ENCODE measurements at regions not wholly inside any gene's neighbourhood (a gene's known extent, or its start where the extent isn't known, plus 50 kb on each side); places are given as distances from the start of the nearest gene placed in this dataset.

DNA sequence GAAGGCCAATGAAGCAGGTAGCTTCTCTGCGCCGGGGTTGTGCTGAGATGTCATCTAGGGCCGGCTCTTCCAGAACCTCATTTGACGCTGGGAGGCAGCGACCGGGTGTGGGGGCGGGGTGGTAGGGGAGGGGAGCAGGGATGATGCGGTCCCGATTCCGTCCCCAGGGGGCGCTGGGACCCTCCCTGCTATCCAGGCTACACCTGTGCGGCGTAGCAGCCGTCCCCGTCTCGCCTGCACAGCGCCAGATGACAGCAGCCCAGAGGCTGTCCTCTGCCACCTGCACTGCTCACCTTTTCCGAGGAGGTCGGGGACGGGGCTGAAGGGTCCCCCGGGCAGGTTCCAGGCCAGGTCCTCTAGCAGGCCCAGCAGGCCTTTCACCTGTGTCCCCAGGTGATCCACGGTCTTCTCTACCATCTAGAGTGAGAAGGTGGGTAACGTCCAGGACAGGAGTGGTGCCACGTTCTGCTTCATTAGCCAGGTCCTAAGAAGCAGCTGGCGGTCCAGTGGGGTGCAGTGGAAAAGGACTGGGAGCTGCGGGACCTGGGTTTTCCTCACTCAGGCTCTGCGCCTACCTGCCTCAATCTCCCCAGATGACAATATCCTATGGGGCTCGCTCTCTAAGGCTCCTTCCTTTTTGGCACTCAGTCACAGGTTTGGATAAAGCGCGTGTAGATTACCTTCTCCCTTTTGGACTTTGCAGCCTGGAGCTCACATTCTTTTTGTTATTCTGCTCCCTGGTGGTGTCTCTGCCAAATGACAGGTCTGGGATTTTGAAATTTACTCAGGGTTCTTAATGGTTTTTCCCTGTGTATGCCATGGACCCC is 56.0 kb upstream of the RAB6C start (continued):
- TF ChIP-seq, protein P1, sequence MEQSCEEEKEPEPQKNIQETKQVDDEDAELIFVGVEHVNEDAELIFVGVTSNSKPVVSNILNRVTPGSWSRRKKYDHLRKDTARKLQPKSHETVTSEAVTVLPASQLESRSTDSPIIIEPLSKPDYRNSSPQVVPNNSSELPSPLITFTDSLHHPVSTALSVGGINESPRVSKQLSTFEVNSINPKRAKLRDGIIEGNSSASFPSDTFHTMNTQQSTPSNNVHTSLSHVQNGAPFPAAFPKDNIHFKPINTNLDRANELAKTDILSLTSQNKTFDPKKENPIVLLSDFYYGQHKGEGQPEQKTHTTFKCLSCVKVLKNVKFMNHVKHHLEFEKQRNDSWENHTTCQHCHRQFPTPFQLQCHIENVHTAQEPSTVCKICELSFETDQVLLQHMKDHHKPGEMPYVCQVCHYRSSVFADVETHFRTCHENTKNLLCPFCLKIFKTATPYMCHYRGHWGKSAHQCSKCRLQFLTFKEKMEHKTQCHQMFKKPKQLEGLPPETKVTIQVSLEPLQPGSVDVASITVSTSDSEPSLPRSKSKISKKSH (CRISPR knock-in tag; IDR thresholded peaks at IDR 0.05; ENCODE audit: borderline replicate concordance), result 0 out of 2 replicates have a peak, but pooled peaks have one; percentile 35
- TF ChIP-seq SMC3 (IDR thresholded peaks at IDR 0.05; ENCODE audit: low read length) (peak; percentile 69), ATF1 (CRISPR knock-in tag; IDR thresholded peaks at IDR 0.05) (no peak), SALL1 (CRISPR knock-in tag; IDR thresholded peaks at IDR 0.05) (peak; percentile 33; the same call in 1 of the 2 replicates), ZNF891 (CRISPR knock-in tag; IDR thresholded peaks at IDR 0.05) (no peak), STAG1 (CRISPR knock-in tag; IDR thresholded peaks at IDR 0.05) (peak; percentile 61), ZNF160 (CRISPR knock-in tag; IDR thresholded peaks at IDR 0.05) (no peak), SRSF9 (IDR thresholded peaks at IDR 0.05; ENCODE audit: borderline replicate concordance, insufficient read depth, low read depth, low read length, poor library complexity, severe bottlenecking) (no peak), ZNF589 (CRISPR knock-in tag; conservative IDR thresholded peaks at IDR 0.05) (no peak), BORCS8-MEF2B (CRISPR knock-in tag; IDR thresholded peaks at IDR 0.05) (0 out of 2 replicates have a peak, but pooled peaks have one; percentile 40)
- TF ChIP-seq, protein P2, sequence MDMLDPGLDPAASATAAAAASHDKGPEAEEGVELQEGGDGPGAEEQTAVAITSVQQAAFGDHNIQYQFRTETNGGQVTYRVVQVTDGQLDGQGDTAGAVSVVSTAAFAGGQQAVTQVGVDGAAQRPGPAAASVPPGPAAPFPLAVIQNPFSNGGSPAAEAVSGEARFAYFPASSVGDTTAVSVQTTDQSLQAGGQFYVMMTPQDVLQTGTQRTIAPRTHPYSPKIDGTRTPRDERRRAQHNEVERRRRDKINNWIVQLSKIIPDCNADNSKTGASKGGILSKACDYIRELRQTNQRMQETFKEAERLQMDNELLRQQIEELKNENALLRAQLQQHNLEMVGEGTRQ (IDR thresholded peaks at IDR 0.05; ENCODE audit: low read depth, low read length), result no peak
- TF ChIP-seq, protein P2 (CRISPR knock-in tag; IDR thresholded peaks at IDR 0.05; ENCODE audit: borderline replicate concordance), result no peak
- TF ChIP-seq, protein P3, sequence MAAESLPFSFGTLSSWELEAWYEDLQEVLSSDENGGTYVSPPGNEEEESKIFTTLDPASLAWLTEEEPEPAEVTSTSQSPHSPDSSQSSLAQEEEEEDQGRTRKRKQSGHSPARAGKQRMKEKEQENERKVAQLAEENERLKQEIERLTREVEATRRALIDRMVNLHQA (CRISPR knock-in tag; IDR thresholded peaks at IDR 0.05), result no peak
- TF ChIP-seq, protein P4, sequence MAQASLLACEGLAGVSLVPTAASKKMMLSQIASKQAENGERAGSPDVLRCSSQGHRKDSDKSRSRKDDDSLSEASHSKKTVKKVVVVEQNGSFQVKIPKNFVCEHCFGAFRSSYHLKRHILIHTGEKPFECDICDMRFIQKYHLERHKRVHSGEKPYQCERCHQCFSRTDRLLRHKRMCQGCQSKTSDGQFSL (CRISPR knock-in tag; IDR thresholded peaks at IDR 0.05), result no peak
- TF ChIP-seq, protein P5, sequence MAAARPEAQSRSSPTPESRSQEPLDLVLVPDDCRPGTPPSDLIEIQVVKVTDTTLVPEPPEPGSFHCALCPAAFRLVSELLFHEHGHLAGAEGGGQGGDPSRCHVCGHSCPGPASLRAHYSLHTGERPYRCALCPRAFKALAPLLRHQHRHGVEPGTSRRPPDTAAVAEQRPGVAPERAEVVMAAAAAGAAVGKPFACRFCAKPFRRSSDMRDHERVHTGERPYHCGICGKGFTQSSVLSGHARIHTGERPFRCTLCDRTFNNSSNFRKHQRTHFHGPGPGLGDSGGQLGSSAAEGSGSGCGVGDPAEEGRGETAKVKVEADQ (CRISPR knock-in tag; IDR thresholded peaks at IDR 0.05; ENCODE audit: borderline replicate concordance), result 0 out of 2 replicates have a peak, but pooled peaks have one; percentile 37
- TF ChIP-seq, protein P6, sequence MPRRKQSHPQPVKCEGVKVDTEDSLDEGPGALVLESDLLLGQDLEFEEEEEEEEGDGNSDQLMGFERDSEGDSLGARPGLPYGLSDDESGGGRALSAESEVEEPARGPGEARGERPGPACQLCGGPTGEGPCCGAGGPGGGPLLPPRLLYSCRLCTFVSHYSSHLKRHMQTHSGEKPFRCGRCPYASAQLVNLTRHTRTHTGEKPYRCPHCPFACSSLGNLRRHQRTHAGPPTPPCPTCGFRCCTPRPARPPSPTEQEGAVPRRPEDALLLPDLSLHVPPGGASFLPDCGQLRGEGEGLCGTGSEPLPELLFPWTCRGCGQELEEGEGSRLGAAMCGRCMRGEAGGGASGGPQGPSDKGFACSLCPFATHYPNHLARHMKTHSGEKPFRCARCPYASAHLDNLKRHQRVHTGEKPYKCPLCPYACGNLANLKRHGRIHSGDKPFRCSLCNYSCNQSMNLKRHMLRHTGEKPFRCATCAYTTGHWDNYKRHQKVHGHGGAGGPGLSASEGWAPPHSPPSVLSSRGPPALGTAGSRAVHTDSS (CRISPR knock-in tag; conservative IDR thresholded peaks at IDR 0.05), result no peak
- TF ChIP-seq, protein P7, sequence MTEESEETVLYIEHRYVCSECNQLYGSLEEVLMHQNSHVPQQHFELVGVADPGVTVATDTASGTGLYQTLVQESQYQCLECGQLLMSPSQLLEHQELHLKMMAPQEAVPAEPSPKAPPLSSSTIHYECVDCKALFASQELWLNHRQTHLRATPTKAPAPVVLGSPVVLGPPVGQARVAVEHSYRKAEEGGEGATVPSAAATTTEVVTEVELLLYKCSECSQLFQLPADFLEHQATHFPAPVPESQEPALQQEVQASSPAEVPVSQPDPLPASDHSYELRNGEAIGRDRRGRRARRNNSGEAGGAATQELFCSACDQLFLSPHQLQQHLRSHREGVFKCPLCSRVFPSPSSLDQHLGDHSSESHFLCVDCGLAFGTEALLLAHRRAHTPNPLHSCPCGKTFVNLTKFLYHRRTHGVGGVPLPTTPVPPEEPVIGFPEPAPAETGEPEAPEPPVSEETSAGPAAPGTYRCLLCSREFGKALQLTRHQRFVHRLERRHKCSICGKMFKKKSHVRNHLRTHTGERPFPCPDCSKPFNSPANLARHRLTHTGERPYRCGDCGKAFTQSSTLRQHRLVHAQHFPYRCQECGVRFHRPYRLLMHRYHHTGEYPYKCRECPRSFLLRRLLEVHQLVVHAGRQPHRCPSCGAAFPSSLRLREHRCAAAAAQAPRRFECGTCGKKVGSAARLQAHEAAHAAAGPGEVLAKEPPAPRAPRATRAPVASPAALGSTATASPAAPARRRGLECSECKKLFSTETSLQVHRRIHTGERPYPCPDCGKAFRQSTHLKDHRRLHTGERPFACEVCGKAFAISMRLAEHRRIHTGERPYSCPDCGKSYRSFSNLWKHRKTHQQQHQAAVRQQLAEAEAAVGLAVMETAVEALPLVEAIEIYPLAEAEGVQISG (CRISPR knock-in tag; IDR thresholded peaks at IDR 0.05), result peak; percentile 46; the same call in 1 of the 2 replicates
- TF ChIP-seq, protein P8, sequence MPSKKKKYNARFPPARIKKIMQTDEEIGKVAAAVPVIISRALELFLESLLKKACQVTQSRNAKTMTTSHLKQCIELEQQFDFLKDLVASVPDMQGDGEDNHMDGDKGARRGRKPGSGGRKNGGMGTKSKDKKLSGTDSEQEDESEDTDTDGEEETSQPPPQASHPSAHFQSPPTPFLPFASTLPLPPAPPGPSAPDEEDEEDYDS (CRISPR knock-in tag; IDR thresholded peaks at IDR 0.05), result 0 out of 2 replicates have a peak, but pooled peaks have one; percentile 15
